ENCODE measurements at regions not wholly inside any gene's neighbourhood (a gene's known extent, or its start where the extent isn't known, plus 50 kb on each side); places are given as distances from the start of the nearest gene placed in this dataset.

DNA sequence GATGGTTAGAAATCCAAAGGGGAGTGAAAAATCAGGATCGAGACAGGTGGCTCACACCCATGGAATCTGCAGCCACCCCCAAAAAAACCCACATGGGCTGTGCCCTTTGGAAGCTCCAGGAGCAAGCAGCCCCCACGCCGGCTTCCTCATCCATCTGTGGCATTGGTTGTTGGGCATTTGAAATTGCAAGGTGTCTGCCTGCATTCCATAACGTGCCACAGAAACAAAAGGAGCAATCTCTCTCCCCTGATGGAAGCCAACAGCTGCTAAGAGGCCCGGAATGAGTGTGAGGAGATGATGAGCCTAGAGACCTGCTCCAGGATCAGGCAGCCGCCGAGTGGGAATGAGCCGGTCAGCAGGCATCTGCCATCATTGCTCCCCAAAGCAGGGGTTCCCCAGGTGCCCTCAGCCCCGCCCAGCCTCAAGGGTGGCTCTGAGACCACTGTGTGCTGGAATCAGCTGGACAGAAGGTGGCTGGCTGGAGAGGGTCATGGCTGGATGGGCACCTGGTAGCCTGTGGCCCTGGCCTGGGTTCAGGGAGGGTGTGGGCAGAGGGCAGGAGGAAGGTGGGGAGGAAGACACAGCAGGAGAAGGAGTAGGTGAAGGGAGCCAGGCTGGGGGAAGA, 113.2 kb downstream of the CRLF2 start:
- TF ChIP-seq POLR2A (IDR thresholded peaks at IDR 0.05) (no peak), EP300 (IDR thresholded peaks at IDR 0.05; ENCODE audit: low read depth) (no peak)
